ENCODE measurements at regions not wholly inside any gene's neighbourhood (a gene's known extent, or its start where the extent isn't known, plus 50 kb on each side); places are given as distances from the start of the nearest gene placed in this dataset.

GRCh38 chr13:79742923-79743322 is 262.0 kb downstream of the NDFIP2 start:
- DNase-seq (ENCODE audit: low spot score) (no peak), ATAC-seq (ENCODE audit: low FRiP score) (no peak)
- TF ChIP-seq CTCF (IDR thresholded peaks at IDR 0.05): no peak

GRCh38 chr13:79740991-79741390 is 260.0 kb downstream of the NDFIP2 start:
- ATAC-seq (ENCODE audit: low FRiP score) (peak; percentile 81), DNase-seq (ENCODE audit: low spot score) (no peak)
- TF ChIP-seq CTCF (IDR thresholded peaks at IDR 0.05): no peak

- no peak for DNase-seq (ENCODE audit: low spot score)
- ATAC-seq (ENCODE audit: low FRiP score): no peak
- no peak for TF ChIP-seq CTCF (IDR thresholded peaks at IDR 0.05)
Observed at GRCh38 chr13:79736356-79736755, 255.4 kb downstream of the NDFIP2 start.

- no peak for ATAC-seq (ENCODE audit: low FRiP score)
- TF ChIP-seq CTCF (IDR thresholded peaks at IDR 0.05): no peak
- no peak for DNase-seq (ENCODE audit: low spot score)
Observed at GRCh38 chr13:79735228-79735627, 254.3 kb downstream of the NDFIP2 start.

GRCh38 chr13:79727086-79727485 is 246.1 kb downstream of the NDFIP2 start:
- ATAC-seq (ENCODE audit: low FRiP score) (no peak), DNase-seq (ENCODE audit: low spot score) (no peak)
- no peak for TF ChIP-seq CTCF (IDR thresholded peaks at IDR 0.05)

- DNase-seq (ENCODE audit: low spot score) (no peak), ATAC-seq (ENCODE audit: low FRiP score) (no peak)
- TF ChIP-seq CTCF (IDR thresholded peaks at IDR 0.05): no peak
Observed at GRCh38 chr13:79725841-79726240, 244.9 kb downstream of the NDFIP2 start.

- no peak for TF ChIP-seq CTCF (IDR thresholded peaks at IDR 0.05)
- no peak for DNase-seq (ENCODE audit: low spot score)
- ATAC-seq (ENCODE audit: low FRiP score): peak; percentile 41
Observed at GRCh38 chr13:79724348-79725103, 243.6 kb downstream of the NDFIP2 start.

Measured in omental fat pad (tissue), 3 donors.